Colon (tissue), 2 donors: ENCODE measurements at regions not wholly inside any gene's neighbourhood (a gene's known extent, or its start where the extent isn't known, plus 50 kb on each side); places are given as distances from the start of the nearest gene placed in this dataset.

Experiments
- FAIRE-seq: peaks from 2 replicates; lab custom pipeline; 2012; peaks lifted over from hg19 to GRCh38; lab: Jason Lieb, UNC
- donor health status: control.
- donor health status: control.

DNA sequence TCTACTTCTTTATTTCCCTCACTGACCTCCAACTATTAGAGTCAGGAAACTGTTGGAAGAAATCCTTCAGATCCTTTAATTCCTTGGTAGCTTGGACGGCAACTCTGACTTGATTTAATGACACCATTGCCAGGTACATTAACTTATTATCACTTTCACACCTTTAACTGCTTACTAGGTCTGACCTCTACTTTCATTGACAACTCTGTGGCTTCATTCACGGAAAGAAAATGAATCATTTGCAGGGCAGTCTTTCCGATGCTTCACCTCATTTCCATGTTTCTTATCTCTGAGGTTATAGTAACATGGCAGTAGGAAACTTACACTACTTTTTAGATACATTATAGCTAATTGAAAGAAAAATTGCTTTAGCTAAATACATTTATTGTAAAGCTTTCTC is 82.6 kb upstream of the PDGFD start:
- FAIRE-seq, result no peak

DNA sequence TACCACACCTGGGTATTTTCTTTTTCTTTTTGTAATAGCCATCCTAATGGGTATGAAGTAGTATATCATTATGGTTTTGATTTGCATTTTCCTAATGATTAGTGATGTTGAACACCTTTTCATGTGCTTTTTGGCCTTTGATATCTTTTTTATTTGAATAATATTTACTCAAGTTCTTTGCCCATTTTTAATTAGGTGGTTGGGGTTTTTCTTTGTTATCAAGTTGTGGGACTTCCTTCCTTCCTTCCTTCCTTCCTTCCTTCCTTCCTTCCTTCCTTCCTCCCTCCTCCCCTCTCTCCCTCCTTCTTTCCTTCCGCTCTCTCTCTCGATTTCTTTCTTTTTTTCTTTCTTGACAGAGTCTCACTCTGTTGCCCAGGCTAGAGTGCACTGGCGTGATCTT is 75.0 kb upstream of the PDGFD start:
- no peak for FAIRE-seq

DNA sequence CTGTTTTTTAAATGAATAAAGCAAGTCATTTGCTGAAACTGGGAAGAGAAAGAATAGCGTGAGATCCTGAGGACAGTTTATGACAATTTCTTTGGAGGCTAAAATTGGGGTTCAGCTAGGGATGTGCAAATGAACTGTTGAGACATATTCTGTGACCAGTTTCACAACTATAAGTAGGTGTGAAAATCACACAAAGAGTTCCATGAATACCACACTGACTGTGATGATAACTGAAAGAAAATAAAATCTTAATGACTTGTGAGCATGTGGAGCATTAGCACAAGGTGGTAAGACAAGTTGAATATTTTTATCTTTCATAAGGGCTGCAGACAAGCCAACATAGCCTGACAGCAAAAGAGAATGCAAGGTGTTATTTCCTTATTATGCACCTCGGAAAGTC is 61.1 kb upstream of the PDGFD start:
- FAIRE-seq, result no peak

DNA sequence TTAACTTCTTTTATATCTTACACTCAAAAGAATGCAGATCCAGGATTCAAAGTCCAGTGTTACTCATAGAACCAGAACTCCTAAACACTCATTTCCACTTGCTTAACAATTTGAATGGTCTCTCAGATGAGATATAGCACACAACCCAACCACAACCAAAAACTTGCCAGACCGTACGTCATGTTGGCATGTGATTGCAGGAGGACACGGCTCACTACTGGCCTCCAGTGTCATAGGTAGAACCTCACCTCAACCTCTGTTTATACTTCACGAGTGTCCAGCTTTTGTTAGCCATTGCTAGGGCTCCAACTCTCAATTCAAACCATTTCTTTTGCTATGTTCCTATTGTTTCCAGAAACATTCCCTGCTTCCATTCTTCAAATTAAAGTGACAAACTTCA is 58.5 kb upstream of the PDGFD start:
- FAIRE-seq, result no peak

DNA sequence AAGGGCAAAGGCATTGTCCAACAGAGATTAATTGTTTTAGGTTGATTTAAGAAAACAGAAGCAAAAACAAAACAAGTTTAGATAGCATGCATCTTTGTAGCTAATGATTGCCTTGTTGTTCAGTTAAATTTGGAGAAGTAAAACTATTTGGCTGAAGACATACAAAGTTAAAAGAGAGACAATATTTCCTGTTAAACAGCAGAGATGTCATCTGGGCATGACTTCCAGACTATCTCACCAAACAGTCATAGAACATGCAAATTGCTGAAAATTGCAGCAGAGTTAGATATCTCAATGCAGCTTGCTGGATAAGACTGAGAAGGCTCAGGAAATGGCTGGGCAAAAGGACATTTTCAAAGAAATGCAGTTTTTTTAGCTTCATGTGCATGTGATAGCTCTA is 57.5 kb upstream of the PDGFD start:
- FAIRE-seq, result no peak

DNA sequence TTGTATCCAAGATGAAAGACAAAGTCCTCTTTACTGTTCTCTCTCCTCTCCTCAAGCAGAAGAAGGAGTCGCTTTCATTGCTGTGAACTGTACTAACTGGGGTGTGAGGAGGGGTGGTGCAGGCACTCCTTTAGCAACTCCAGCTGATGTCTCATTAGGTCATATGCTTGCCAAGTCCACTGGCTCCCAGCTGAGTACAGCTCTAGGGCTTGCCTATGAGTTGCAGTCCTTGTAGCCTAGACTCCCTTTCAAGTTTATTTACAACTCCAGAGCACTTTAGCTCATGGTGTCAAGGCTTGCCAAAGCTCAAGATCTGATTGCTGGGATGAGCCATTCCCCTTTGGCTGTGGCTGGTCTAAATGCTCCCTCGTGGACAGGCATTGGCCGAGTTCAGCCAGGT is 55.1 kb upstream of the PDGFD start:
- no peak for FAIRE-seq

DNA sequence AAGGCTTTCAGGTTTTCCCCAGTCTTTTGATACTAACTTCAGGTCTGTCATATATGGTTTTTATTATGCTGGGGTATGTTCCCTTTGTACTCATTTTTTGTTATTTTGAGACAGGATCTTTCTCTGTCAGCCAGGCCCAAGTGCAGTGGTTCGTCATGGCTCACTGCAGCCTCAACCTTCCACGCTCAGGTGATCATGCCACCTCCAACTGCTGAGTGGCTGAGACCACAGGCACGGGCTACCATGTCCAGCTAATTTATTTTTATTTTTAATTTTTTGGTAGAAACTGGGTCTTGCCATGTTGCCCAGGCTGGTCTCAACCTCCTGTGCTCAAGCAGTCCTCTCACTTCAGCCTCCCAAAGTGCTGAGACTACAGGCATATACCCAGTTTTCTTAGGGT is 50.6 kb upstream of the PDGFD start:
- no peak for FAIRE-seq
